Stimulated activated CD4-positive, alpha-beta T cell treated with anti-CD3 and anti-CD28 coated beads, Interleukin-1b, Interleukin-23, amount 100 ng/mL, for 4 hours (primary cell): ENCODE measurements at regions not wholly inside any gene's neighbourhood (a gene's known extent, or its start where the extent isn't known, plus 50 kb on each side); places are given as distances from the start of the nearest gene placed in this dataset.
"Not testable (repeated sequence)": the region's sequence is repeated elsewhere in the genome, so short reads cannot be mapped to it uniquely, and the experiment has no call there.

Source experiments
- DNase-seq, 2 donors: peaks; one replicate each; pipeline ENCODE4 v3.0.0-alpha.2; 2020; ENCODE audit warnings: low read depth in 2 of 2

DNA sequence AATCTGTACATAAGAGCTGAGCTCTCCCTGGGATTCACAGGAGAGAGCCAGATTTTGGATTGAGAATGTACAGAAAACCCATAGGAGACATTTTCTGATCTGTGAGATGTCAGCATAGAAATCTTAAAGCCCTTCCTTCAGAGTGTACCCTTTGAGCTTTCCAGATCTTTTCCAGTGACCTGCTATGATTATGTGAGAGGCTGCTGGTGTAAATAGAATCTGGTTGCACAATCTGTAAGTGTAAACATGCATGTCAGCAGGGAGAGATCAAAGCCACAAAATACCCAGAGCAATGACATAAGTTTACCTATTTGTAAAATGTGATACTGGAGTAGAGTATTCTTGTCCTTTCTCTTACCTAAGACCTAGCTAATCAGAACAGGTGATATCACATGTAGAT is 471.9 kb downstream of the FOXD4L5 start:
- DNase-seq: not testable (repeated sequence)

DNA sequence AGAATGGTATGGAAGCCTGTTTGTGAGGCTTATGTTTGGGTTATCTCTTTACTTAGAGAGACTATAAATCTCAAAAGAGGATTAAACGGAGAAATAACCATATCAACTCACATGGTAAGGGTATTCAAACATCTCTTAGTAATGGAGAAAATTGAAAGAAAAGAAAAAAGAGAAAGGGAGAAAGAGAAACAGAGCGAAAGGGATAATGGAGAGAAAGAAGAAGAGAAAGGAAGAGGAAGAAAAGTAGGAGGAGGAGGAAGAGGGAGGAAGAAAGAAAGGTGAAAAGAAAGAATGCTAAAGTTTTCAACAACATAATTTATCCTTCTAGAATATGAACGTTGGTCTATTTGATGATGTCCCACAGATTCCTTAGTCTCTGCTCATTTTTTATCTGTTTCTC is 506.3 kb downstream of the FOXD4L5 start:
- DNase-seq: not testable (repeated sequence)

DNA sequence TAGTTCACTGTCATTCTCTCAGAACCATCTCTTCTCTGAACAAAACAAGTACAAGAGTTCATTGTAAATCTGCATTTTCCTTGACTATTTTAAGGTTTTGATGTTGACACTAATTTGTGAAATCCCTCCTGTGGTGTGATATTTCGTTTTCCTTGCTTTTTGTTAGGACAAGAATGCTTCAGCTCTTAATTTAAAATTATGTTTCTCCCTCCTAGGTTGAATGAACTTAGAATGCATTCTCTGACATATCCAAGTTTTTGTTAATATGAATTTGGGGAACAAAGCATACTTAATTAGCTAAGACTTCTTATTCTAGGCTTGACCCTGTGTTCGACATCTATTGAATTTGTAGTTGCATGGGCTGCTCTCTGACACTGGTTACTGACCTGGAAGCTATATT is 508.7 kb downstream of the FOXD4L5 start:
- not testable (repeated sequence) for DNase-seq

DNA sequence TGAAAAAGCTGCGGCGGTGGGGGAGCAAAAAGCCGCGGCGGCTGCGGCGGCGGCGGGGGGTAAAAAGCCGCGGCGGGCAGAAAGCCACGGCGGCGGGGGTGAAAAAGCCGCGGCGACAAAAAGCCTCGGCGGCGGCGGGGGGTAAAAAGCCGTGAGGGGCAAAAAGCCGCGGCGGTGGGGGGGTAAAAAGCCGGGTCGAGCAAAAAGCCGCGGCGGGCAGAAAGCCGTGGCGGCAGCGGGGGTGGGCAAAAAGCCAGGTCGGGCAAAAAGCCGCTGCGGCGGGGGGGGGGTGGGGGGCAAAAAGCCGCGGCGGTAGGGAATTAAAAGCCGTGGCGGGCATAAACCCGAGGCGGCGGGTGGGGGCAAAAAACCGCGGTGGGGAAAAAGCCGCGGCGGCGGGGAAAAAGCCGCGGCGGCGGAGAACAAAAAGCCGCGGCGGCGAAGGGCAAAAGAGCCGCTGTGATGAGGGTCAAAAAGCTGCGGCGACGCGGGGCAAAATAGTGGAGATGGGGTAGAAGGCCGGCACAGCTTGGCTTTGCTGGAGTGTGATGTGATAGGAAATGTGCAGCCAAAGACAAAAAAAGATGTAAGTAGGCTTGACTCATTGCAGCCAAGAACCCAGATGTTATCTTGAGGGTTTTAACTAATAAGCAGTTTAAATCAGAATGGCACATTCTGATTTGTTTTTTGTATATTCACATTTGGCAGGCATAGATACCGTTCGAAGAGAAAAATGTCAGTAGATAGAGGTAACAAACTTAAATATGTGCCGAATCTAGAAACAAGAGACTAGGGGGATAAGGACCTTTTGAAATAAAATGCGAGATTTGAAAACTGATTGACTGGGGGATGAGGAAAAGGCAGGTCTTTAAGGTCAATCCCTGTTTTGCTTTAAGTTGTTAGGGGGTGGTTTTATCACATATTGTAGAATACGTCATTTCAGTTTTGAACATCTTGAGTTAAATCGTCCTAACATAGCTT is 509.9 kb downstream of the FOXD4L5 start:
- peak in 1 of 2 donors; percentile 3 for DNase-seq

DNA sequence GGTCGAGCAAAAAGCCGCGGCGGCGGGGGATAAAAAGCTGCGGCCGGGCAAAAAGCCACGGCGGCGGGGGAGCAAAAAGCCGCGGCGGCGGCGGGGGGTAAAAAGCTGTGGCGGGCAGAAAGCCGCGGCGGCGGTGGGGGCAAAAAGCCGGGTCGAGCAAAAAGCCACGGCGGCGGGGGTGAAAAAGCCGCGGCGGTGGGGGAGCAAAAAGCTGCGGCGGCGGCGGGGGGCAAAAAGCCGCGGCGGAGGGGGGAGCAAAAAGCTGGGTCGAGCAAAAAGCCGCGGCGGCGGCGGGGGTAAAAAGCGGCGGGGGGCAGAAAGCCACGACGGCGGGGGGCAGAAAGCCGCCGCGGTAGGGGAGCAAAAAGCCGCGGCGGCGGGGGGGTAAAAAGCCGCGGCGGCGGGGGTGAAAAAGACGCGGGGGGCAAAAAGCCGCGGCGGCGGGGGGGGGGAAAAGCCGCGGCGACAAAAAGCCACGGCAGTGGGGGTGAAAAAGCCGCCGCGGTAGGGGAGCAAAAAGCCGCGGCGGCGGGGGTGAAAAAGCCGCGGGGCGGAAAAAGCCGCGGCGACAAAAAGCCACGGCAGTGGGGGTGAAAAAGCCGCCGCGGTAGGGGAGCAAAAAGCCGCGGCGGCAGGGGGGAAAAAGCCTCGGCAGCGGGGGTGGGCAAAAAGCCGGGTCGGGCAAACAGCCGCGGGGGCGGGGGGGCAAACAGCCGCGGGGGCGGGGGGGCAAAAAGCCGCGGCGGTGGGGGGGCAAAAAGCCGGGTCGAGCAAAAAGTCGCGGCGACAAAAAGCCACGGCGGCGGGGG is 510.8 kb downstream of the FOXD4L5 start:
- DNase-seq: peak in 1 of 2 donors; percentile 5

DNA sequence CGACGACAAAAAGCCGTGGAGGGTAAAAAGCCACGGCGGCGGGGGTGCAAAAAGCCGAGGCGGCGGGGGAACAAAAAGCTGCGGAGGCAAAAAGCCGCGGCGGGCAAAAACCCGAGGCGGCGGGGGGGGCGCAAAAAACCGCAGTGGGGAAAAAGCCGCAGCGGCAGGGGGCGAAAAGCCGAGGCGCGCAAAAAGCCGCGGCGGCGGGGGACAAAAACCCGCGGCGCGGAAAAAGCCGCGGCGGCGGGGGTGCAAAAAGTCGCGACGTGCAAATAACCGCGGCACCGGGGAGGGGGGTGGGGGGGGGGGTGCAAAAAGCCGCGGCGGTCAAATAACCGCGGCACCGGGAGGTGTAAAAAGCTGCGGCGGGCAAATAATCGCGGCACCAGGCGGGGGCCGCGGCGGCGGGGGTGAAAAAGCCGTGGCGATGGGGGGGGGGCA is 511.5 kb downstream of the FOXD4L5 start:
- peak in 1 of 2 donors; percentile 1 for DNase-seq

DNA sequence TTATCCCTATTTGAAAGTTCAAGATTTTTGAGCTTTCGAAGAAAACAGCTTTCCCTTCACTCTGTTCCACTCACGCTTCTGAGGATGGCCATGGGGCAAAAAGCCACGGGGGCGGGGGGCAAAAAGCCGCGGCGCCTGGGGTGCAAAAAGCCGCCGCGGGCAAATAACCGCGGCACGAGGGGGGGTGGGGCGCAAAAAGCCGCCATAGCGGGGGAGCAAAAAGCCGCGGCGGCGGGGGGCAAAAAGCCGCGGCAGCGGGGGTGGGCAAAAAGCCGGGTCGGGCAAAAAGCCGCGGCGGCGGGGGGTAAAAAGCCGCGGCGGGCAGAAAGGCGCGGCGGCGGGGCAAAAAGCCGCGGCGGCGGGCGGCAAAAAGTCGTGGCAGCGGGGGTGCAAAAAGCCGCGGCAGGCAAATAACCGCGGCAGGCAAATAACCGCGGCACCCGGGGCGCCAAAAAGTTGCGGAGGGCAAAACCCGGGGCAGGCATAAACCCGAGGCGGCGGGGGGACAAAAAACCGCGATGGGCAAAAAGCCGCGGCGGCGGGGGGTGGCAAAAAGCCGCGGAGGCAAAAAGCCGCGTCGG is 512.2 kb downstream of the FOXD4L5 start:
- DNase-seq: not testable (repeated sequence)

DNA sequence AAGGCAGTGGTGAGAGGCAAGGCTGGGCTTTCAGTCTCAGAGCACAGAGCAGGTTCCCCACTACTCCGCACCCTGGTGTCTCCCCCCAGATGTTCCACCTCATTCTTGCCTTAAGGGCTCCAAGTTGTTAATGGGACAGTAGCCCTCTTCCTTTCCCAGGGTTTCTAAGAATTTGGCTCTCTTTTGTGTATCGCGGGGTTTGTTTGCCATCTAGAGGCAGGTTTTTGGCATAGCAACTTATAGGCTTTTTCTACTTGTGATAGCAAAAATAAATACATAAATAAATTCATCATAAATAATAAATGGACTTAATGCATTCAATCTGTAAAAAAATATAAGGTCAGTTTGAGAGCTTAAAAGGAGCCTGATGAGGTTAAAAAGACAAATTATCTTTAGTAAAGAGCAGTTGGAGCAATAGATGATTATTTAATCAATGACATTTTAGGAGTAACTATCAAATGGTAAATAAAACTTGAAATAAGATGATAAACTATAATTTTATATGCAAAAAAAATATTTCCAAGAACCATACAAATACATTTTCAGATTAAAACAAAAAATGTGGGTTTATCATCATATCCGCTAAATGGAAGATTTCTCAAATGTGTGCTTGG is 512.8 kb downstream of the FOXD4L5 start:
- DNase-seq: not testable (repeated sequence)
